HG03135 (cell line): ENCODE measurements at regions not wholly inside any gene's neighbourhood (a gene's known extent, or its start where the extent isn't known, plus 50 kb on each side); places are given as distances from the start of the nearest gene placed in this dataset.
A peak's percentile ranks its signal among the peaks of the same experiment; 100 is the strongest.

ENCODE experiments used
- ATAC-seq: cut with Tn5 transposase; IDR thresholded peaks from one replicate; pipeline ENCODE4 v1.9.1; 2021; ENCODE audit warnings: mild to moderate bottlenecking, moderate library complexity; ENCODE audit not compliant: unreplicated experiment

DNA sequence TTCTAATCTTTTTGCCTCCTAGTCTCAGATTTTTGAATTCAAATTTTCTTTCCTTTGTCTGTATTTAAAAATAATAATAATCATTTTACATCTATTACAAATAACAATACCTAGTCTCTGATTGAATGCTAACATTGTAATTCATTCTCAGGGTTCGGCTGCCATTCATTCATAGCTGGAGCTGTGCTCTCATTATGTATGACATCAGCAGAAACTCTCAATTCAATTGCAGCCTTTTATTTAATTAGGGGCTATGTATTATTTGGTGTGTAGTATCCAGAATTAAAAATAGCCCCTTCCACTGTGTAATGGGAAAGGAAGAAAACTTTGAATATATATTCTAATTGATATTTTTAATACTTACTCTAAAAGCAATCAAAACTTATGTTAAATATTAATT lies 270.4 kb upstream of the MDFIC2 start:
- ATAC-seq, result no peak

DNA sequence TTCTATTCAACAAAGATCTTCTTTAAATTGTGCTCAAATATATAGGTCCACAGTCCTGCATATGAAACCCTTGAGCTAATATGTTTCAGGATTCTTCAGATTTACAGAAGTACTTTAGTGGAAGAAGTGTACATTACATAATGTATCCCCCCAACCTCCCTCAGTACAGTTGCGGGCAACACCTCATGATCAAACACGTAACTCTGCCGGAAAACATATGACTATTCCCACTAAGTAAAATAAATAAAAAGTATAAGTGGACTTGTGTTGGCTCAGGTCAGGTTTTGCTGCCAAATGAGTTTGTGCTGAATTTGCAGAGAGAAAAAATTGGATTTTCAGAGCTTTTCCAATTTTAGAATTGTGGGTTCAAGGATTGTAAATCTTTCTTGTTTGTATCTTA lies 267.6 kb upstream of the MDFIC2 start:
- no peak for ATAC-seq

DNA sequence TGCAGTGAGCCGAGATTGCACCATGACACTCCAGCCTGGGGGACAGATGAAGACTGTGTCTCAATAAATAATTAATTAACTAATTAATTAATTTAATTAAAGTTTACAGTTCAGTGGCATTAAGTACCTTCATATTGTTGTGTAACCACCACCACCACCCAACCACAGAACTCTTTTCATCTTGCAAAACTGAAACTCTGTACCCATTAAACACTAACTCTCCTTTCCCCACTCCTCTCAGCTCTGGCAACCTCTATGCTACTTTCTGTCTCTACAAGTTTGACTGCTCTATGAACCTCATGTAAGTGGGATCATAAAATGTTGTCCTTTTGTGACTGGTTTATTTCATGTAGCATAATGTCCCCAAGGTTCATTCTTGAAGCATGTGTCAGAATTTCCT lies 259.3 kb upstream of the MDFIC2 start:
- no peak for ATAC-seq

DNA sequence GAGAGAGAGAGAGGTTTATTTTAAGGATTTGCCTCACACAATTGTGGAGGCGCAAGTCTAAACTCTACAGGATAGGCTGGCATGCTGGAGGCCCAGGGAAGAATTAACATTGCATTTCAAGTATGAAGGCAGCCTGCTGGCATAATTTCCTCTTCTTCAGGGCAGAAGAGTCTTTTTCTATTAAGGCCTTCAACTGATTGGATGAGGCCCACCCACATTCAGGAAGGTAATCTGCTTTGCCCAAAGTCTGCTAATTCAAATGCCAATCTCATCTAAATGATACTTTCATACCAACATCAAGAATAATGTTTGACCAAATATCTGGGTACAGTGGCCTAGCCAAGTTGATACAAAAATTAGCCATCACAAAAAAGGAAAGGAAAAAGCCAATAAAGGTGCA lies 258.1 kb upstream of the MDFIC2 start:
- no peak for ATAC-seq

DNA sequence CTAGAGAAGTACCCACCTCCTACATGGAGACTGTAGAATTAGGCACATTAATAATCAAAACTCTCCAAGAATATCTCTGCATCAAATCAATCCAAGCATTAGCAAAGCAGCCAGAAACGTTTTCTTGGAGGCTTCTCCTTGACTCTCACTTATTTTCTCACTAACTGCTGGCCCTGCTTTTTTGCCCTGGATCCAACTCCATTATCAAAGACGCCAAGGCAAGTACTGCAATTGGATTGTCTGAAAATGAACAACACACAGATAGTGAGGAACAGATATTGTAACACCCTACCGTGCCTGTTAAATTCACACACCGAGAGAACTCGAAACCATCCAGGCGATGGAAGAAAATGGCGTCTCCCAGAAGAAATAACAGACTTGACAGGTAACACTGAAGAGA lies 256.2 kb upstream of the MDFIC2 start:
- ATAC-seq, result no peak

DNA sequence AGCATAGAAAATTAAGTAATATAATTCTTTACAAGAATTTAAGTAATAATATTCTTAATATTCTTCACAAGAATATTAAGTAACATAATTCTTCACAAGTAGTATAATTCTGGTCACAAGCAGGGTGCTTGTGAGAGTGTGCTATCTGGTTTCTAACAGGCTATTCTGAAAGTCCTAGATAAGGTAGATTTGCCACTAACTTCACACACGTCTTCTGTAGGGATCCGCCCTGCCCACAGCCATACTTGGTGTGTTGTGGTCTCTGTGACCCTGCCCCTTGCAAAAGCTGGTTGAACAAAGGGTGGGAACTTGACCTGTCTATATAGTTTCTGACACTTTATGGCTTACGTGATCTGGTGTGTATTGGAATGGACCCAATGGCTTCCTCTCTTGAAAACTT lies 253.4 kb upstream of the MDFIC2 start:
- no peak for ATAC-seq

DNA sequence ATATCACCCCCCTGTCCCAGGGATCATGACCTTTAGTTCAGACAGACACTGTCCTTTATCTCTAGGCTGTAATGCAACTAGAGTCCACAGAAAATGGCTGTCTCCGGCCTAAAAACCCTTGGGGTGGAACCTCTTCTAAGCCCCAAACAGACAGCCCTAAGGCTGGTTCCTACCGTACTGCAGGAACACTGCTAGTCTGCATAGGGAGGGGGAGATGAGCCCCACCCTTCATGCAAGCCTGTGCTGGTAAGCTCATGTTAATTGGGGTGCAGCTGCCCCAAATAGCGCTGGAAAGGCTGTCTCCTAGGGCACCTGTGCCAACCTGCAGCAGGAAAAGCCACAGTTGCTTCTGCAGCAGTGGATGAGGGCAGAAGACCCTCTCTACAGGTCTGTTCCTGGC lies 252.1 kb upstream of the MDFIC2 start:
- no peak for ATAC-seq

DNA sequence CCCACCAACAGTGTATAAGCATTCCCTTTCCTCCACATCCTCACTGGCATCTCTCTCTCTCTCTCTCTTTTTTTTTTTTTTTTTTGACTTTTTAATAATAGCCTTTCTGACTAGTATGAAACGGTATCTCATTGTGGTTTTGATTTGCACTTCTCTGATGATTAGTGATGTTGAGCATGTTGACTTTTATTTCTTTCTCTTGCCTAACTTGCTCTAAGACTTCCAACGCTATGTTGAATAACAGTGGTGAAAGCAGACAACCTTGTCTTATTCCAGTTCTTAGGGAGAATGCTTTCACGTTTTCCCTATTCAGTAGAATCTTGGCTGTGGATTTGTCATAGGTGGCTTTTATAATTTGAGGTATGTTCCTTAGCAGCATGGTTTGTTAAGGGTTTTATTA lies 249.4 kb upstream of the MDFIC2 start:
- ATAC-seq, result no peak

DNA sequence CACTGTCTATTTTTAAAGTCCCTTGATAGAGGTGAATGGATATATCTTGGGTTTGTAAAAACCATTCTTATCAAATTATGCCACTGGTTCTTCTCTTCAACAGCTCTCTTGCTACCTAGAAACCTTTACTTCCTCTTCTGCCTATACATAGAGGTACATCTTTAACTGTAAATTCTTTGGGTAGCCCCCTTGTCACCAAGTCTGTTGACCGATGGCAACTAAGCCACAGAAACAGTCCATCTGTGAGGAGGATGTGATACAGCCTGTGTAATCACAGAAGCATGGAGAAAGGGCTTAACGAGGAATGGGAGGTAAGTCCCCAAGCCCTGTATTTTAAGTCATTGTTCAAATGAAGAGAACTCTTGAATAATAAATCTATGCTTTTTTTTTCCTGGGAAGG lies 246.5 kb upstream of the MDFIC2 start:
- no peak for ATAC-seq

DNA sequence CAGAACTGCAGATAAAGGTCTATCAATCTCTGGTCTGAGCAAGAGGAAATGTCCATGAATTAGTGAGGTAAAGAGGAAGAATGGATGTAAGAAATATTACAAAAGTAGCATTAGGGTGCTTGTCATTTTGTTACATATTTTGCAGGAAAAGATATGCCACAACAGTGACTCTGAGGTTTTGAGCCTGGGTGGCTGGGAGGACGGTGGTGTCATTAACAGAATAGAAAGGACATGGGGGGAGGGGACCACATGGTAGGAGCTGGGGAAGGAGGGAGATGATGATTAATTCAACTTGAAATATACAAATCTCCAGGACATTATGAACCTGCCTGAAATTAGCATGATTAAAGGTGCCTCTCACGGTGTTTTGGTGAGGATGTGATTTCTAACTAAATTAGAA lies 245.5 kb upstream of the MDFIC2 start:
- no peak for ATAC-seq

DNA sequence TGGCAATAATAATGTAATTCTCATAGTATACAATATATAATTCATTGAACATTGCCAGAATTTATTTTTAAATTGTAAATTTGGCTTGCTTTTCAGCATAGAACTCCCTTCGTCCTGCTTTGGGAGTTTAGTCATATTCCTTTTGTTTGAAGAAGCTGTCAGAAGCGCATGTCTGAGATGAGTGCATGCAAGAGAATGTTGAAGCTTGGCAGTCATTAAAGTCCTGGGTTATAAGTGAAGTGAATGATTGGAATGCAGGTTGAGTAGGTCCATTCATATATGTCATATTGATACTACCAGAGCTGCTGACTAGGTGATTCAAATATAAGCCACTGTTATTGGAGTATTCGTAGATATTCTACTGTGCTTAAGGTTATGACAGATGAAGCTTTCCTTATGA lies 243.6 kb upstream of the MDFIC2 start:
- no peak for ATAC-seq

DNA sequence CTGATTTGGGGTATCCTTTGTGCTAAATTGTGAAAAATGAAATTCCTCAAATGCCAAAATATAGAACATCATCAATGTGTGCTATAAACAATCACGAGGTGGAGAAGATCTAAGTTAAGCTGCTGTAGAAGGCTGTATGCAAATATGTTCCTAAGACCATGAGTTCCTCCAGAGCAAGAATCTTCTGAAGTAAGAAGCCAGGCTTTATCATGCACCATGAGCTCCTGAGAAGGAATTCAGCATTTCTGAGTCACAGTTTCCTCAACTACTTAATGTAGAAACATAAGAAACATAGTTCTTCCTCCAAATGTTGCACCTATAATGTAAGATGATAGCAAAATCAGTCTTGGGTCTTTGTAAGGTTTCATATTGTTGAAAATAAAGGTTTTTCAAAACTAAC lies 241.7 kb upstream of the MDFIC2 start:
- ATAC-seq, result no peak

DNA sequence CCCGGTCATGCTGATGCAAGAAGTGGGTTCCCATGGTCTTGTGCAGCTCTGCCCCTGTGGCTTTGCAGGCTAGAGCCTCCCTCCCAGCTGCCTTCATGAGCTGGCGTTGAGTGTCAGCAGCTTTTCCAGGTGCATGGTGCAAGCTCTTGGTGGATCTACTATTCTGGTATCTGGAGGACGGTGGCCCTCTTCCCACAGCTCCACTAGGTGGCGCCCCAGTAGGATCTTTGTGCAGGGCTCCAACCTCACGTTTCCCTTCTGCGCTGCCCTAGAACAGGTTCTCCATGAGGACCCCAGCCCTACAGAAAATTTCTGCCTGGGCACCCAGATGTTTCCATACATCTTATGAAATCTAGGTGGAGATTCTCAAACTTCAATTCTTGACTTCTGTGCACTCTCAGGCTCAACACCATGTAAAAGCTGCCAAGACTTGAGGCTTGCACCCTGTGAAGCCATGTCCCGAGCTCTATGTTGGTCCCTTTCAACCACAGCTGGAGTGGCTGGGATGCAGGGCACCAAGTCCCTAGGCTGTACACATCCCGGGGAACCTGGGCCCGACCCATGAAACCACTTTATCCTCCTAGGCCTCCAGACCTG lies 238.4 kb upstream of the MDFIC2 start:
- ATAC-seq, result peak; percentile 70

DNA sequence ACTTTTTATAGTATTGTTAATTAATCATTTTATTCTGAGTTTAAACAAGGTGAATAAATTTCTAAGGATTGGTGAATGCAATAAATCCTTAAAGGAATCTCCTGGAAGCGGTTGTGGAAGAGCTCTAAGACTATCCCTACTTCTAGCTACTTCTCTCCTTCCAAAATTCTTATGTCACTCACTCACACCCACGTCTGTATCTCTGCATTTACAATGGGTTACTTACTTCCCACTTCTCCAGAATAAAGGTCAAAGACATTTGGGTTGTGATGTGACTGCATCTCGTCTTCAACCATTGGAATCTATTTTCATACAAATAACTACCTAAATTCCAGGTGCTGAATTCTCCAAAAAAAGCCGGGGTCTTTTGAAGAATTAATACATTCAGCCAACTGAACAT lies 234.2 kb upstream of the MDFIC2 start:
- no peak for ATAC-seq

DNA sequence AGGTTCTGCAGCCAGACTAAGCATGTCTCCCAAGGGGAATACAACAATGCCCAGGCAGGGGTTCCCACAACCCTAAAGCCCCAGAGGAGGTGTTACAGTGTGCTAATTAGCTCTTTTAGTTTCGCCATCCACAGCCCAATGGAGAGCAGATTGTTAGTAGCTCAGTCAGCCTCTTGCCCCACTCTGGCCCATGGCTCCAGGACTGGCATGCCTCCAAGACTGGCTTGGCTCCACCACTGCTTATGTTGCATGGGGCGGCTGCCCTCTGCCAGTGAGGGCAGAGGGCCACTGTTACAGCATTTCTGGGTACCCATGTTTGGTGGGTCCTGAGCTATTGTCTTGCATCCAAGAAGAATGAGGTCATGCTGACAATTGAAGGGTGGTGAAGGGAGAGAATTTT lies 231.1 kb upstream of the MDFIC2 start:
- no peak for ATAC-seq

DNA sequence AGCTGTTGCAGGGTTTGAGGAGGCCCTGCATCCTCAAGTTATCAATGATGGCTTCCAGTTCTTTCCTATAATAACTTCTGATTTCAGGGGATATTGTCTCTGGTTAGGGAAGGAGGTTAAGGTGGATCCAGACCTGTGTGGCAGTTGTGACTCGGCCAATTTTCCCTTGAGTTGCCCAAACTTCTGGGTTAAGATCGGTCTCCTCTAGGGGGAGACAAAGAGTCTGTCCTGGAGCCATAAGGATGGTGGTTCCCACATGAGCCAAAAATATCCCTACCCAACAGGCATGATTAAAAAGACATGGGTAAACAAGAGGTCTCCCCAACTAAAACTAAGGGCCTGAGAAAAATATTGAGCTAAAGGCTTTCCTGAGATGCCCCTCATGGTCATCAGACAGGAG lies 227.5 kb upstream of the MDFIC2 start:
- ATAC-seq, result no peak

DNA sequence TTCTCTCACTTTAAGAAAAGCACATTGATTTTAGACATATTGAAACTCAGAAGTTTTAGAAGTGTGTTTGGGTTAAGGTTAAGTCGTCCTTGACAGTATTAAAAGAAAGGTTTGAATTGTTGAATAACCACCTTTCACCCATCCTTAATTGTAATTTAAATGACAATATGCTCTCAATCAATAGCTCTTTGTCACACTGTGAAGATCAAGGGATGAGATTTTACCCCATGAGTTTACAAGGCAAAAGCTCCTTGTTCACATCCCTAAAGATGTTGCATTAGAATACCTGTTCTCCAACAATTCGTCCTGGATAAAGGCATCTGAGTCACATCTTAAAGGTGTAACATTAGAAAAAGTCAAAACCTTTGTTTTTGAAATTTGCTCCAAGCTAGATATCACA lies 220.4 kb upstream of the MDFIC2 start:
- ATAC-seq, result no peak

DNA sequence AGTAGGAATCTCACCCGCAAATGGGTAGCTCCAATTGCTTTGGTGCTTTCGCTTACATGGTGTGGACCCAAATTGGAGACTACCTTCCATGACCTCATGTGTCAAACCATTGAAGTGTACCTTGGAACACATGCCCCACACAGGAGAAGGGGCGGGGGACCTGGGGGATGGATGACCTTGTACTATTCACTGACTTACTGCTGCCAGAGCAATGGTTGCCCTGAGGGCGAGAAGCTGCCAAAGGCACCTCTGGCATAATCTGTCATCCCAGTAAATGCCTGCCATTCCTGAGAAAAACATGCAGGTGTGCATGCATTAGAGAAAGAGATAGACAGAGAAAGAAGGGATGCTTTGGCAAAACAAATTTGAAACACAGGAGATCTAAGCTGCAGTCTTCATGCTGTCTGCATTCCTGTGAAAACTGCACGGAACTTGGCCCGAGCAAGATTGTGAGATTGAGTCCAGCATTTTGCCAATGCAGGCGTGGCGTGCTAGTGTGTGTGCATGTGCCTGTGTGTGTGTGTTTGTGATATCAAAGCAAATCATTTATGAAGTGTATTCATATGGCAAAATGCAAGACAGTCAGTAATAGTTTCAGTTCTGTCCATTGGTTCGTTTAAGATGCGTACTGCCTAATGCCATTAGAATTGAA lies 219.5 kb upstream of the MDFIC2 start:
- no peak for ATAC-seq

DNA sequence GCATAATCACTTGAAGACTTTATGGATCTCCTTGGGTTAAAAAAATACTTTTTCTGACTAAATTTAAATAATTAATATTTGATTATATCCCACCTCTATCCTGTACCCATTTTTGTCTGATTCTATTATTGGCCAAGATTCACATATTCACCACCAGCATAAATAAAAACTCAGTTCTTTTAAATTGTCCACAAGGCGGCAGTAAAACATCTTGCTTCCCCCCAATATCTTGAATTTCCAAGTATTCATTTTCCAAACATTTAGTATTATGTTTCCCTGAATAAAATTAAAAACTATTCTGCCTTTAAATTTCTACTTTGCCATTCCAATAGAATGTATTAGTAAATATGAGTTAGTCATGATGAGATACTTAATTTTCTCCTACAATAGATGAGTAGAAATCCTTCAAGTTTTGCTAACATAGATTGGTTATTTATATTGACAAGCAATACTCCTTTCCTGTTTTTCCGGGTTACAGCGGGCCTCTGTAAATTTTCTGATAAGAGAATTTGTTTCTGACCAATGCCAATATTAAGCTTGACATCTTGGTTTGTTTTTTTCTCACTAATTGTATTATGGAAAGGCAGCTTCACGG lies 218.7 kb upstream of the MDFIC2 start:
- ATAC-seq, result no peak

DNA sequence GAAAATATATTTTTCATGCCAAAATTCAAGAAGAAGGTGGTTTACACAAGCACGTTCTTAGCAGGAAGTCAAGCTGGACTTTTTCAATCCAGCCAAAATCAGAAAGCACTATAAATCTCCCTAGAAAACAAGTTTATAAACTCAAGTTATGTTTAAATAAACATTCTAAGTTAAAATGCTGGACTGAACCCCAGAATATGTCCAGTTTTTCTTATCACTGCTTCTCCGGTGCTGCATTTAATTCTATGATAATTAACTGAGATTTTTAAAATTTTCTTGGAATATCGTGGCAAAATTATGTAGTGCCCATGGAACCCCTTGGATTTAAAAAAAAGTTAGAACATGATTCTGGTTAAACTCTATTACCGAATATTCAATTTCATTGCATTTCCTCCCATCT lies 218.2 kb upstream of the MDFIC2 start:
- no peak for ATAC-seq

DNA sequence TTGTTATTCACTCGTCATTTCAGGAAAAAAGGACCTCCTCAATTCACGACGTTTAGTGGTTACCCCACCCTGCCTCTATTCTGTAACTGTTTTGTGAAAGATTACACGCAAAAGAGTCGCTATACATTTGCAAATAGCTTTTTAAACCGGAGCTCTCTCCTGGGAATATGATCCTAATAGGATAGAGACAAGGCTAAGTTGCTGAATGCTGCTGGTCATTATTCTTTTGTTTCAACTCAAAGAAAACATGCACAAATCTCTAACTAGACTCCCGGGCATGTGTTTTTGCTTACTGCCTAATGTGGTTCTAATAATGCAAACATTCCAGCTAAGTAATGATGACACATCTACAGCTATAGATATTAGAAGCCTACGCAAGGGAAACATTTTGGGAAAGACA lies 214.6 kb upstream of the MDFIC2 start:
- ATAC-seq, result no peak

DNA sequence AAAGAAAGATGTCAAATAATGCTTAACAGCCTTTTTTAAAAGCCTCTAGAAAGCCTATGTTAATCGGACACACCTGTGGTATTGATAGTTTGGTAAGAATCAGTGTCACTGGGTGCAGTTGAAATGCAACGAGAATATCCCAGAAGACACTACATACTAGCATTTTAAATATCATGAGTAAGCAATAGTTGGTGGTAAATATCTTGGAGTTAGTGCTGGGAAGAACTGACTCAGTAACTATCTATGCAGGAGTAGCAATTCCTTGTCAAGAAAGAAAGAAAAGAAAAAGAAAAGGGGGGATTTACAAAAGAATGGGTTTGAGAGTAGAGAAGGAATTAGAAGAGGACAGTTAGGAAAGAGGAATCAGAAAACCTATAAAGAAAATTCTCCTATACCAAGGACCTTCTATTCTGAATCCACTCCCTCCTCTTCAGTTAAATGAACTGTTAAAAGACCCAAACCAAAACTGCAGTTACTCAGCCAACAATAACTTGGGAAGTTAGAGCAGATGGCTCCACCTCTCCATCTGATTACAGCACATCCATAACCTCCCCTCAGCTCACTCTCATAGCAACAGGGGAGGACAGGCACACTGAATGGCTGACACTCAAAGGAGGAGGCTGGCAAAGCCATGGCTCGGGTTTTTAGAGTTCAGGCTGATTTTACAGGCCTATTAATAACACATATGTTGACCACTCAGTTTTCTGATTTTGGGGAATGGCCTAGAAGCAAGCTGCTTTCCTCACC lies 207.6 kb upstream of the MDFIC2 start:
- ATAC-seq, result no peak
